ENCODE measurements at regions not wholly inside any gene's neighbourhood (a gene's known extent, or its start where the extent isn't known, plus 50 kb on each side); places are given as distances from the start of the nearest gene placed in this dataset.

DNA sequence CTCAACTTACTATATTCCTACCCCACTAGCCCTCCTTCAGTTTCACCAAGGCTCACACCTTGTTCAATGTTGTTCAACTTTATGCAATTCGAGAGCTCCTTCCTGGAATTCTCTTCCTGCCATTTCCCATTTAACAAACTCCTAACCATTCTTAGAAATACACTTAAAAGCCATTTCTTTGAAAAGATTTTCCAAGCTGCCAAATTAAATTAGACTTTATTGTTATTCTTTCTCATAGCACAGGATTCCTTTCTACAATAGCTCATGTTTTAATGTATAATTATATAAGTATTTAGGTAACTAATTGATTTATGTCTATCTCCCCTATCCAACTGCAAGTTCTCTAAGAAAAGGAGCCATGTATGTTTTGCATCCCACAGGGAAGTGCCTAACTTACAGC lies 52.7 kb upstream of the CTSC start:
- TF ChIP-seq HNF4G (IDR thresholded peaks at IDR 0.05) (no peak), SP1 (IDR thresholded peaks at IDR 0.05) (no peak), HNF4A (conservative IDR thresholded peaks at IDR 0.05) (no peak)
- TF ChIP-seq, protein P1, sequence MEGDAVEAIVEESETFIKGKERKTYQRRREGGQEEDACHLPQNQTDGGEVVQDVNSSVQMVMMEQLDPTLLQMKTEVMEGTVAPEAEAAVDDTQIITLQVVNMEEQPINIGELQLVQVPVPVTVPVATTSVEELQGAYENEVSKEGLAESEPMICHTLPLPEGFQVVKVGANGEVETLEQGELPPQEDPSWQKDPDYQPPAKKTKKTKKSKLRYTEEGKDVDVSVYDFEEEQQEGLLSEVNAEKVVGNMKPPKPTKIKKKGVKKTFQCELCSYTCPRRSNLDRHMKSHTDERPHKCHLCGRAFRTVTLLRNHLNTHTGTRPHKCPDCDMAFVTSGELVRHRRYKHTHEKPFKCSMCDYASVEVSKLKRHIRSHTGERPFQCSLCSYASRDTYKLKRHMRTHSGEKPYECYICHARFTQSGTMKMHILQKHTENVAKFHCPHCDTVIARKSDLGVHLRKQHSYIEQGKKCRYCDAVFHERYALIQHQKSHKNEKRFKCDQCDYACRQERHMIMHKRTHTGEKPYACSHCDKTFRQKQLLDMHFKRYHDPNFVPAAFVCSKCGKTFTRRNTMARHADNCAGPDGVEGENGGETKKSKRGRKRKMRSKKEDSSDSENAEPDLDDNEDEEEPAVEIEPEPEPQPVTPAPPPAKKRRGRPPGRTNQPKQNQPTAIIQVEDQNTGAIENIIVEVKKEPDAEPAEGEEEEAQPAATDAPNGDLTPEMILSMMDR (IDR thresholded peaks at IDR 0.05; ENCODE audit: low read depth, low read length, missing input control), result no peak

DNA sequence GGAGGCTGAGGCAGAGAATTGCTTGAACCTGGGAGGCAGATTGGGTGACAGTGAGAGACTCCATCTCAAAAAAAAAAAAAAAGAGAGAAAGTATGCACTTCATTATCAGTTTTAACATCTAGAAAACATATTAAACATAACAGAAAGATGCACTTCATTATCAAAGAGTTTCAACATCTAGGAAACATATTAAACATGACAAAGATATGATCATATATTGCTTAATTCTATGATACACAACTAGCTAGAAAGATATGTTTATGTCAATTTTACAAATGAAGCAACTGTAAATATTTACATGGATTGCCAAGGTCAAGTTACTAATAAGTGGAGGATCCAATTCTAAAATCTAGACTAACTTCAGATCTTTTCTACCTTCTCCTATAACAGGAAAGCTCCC lies 50.4 kb upstream of the CTSC start:
- TF ChIP-seq EGR1 (IDR thresholded peaks at IDR 0.05; ENCODE audit: low read depth in 2 of 2) (no peak), FOXA2 (IDR thresholded peaks at IDR 0.05) (no peak), NR2F2 (IDR thresholded peaks at IDR 0.05) (no peak), HNF4G (IDR thresholded peaks at IDR 0.05) (no peak), RXRA (IDR thresholded peaks at IDR 0.05) (no peak), GABPA (IDR thresholded peaks at IDR 0.05 in 1 of 2, conservative IDR thresholded peaks at IDR 0.05 in 1 of 2) (no peak), YY1 (IDR thresholded peaks at IDR 0.05) (no peak), JUND (IDR thresholded peaks at IDR 0.05) (no peak), HNF4A (conservative IDR thresholded peaks at IDR 0.05) (no peak), FOXA1 (IDR thresholded peaks at IDR 0.05) (no peak), SP1 (IDR thresholded peaks at IDR 0.05) (no peak), RAD21 (IDR thresholded peaks at IDR 0.05) (no peak), TAF1 (conservative IDR thresholded peaks at IDR 0.05) (no peak)
- TF ChIP-seq, protein P2, sequence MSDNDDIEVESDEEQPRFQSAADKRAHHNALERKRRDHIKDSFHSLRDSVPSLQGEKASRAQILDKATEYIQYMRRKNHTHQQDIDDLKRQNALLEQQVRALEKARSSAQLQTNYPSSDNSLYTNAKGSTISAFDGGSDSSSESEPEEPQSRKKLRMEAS (IDR thresholded peaks at IDR 0.05), result no peak
- TF ChIP-seq, protein P3, sequence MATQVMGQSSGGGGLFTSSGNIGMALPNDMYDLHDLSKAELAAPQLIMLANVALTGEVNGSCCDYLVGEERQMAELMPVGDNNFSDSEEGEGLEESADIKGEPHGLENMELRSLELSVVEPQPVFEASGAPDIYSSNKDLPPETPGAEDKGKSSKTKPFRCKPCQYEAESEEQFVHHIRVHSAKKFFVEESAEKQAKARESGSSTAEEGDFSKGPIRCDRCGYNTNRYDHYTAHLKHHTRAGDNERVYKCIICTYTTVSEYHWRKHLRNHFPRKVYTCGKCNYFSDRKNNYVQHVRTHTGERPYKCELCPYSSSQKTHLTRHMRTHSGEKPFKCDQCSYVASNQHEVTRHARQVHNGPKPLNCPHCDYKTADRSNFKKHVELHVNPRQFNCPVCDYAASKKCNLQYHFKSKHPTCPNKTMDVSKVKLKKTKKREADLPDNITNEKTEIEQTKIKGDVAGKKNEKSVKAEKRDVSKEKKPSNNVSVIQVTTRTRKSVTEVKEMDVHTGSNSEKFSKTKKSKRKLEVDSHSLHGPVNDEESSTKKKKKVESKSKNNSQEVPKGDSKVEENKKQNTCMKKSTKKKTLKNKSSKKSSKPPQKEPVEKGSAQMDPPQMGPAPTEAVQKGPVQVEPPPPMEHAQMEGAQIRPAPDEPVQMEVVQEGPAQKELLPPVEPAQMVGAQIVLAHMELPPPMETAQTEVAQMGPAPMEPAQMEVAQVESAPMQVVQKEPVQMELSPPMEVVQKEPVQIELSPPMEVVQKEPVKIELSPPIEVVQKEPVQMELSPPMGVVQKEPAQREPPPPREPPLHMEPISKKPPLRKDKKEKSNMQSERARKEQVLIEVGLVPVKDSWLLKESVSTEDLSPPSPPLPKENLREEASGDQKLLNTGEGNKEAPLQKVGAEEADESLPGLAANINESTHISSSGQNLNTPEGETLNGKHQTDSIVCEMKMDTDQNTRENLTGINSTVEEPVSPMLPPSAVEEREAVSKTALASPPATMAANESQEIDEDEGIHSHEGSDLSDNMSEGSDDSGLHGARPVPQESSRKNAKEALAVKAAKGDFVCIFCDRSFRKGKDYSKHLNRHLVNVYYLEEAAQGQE (IDR thresholded peaks at IDR 0.05), result no peak
- TF ChIP-seq, protein P4, sequence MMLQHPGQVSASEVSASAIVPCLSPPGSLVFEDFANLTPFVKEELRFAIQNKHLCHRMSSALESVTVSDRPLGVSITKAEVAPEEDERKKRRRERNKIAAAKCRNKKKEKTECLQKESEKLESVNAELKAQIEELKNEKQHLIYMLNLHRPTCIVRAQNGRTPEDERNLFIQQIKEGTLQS (IDR thresholded peaks at IDR 0.05), result no peak
- TF ChIP-seq, protein P1 (IDR thresholded peaks at IDR 0.05; ENCODE audit: low read depth, low read length, missing input control), result no peak
- TF ChIP-seq, protein P5, sequence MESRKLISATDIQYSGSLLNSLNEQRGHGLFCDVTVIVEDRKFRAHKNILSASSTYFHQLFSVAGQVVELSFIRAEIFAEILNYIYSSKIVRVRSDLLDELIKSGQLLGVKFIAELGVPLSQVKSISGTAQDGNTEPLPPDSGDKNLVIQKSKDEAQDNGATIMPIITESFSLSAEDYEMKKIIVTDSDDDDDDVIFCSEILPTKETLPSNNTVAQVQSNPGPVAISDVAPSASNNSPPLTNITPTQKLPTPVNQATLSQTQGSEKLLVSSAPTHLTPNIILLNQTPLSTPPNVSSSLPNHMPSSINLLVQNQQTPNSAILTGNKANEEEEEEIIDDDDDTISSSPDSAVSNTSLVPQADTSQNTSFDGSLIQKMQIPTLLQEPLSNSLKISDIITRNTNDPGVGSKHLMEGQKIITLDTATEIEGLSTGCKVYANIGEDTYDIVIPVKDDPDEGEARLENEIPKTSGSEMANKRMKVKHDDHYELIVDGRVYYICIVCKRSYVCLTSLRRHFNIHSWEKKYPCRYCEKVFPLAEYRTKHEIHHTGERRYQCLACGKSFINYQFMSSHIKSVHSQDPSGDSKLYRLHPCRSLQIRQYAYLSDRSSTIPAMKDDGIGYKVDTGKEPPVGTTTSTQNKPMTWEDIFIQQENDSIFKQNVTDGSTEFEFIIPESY (IDR thresholded peaks at IDR 0.05), result no peak
- H3K4me3 ChIP-seq (ENCODE audit: low read depth in 1 of 3, low read length in 3 of 3), result no peak overlapping the region
- no peaks in the 10 kb centered on the region for H3K27me3 ChIP-seq (ENCODE audit: control insufficient read depth in 4 of 4, insufficient read depth in 4 of 4, low read length in 3 of 4)
- H3K4me1 ChIP-seq (ENCODE audit: control insufficient read depth in 4 of 4, insufficient read depth in 4 of 4, low read length in 3 of 4), result no peaks in the 10 kb centered on the region
- H3K9me3 ChIP-seq (ENCODE audit: control insufficient read depth in 4 of 4, low read length in 3 of 4), result no peaks in the 10 kb centered on the region
- no peak for DNase-seq (ENCODE audit: low spot score)
- no peaks in the 10 kb centered on the region for H3K36me3 ChIP-seq (ENCODE audit: control insufficient read depth in 4 of 4, insufficient read depth in 3 of 4, low read depth in 1 of 4, low read length in 3 of 4)
- no peak overlapping the region for H3K27ac ChIP-seq (ENCODE audit: low read depth in 1 of 2, low read length in 2 of 2)
- no peak overlapping the region for H3K9ac ChIP-seq (ENCODE audit: low read depth in 1 of 2, low read length in 2 of 2)

More for the DNA sequence above, 52.7 kb upstream of the CTSC start:
- Histone ChIP-seq H3K4me1 (ENCODE audit: control insufficient read depth in 4 of 4, insufficient read depth in 4 of 4, low read length in 3 of 4) (no peaks in the 10 kb centered on the region), H3K36me3 (ENCODE audit: control insufficient read depth in 4 of 4, insufficient read depth in 3 of 4, low read depth in 1 of 4, low read length in 3 of 4) (no peaks in the 10 kb centered on the region), H3K4me3 (ENCODE audit: low read depth in 1 of 3, low read length in 3 of 3) (no peak overlapping the region), H3K27ac (ENCODE audit: low read depth in 1 of 2, low read length in 2 of 2) (no peak overlapping the region), H3K27me3 (ENCODE audit: control insufficient read depth in 4 of 4, insufficient read depth in 4 of 4, low read length in 3 of 4) (no peaks in the 10 kb centered on the region), H3K9ac (ENCODE audit: low read depth in 1 of 2, low read length in 2 of 2) (no peak overlapping the region), H3K9me3 (ENCODE audit: control insufficient read depth in 4 of 4, low read length in 3 of 4) (no peaks in the 10 kb centered on the region)
- WGBS, result 87% methylated on average over 1 of the region's 1 CpG
- no peak for DNase-seq (ENCODE audit: low spot score)
